D721Med (cell line): ENCODE measurements at regions not wholly inside any gene's neighbourhood (a gene's known extent, or its start where the extent isn't known, plus 50 kb on each side); places are given as distances from the start of the nearest gene placed in this dataset.
"Not testable (repeated sequence)": the region's sequence is repeated elsewhere in the genome, so short reads cannot be mapped to it uniquely, and the experiment has no call there.

ENCODE experiments used
- DNase-seq: peaks from one replicate; pipeline ENCODE4 v3.0.0; 2011; ENCODE audit warnings: low spot score; ENCODE audit not compliant: insufficient read length
- FAIRE-seq: peaks from 2 replicates; lab custom pipeline; 2011; peaks lifted over from hg19 to GRCh38; lab: Jason Lieb, UNC
- TF ChIP-seq, protein P1 (sequence below): IDR thresholded peaks from 2 replicates; pipeline ENCODE4 v1.5.1; 2012; ENCODE audit warnings: mild to moderate bottlenecking, control low read depth; ENCODE audit not compliant: insufficient read depth; ENCODE audit errors: missing control alignments

- DNase-seq (no peak), FAIRE-seq (no peak)
- TF ChIP-seq, protein P1, sequence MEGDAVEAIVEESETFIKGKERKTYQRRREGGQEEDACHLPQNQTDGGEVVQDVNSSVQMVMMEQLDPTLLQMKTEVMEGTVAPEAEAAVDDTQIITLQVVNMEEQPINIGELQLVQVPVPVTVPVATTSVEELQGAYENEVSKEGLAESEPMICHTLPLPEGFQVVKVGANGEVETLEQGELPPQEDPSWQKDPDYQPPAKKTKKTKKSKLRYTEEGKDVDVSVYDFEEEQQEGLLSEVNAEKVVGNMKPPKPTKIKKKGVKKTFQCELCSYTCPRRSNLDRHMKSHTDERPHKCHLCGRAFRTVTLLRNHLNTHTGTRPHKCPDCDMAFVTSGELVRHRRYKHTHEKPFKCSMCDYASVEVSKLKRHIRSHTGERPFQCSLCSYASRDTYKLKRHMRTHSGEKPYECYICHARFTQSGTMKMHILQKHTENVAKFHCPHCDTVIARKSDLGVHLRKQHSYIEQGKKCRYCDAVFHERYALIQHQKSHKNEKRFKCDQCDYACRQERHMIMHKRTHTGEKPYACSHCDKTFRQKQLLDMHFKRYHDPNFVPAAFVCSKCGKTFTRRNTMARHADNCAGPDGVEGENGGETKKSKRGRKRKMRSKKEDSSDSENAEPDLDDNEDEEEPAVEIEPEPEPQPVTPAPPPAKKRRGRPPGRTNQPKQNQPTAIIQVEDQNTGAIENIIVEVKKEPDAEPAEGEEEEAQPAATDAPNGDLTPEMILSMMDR: no peak
Observed at GRCh38 chr13:87169337-87169736, 501.8 kb upstream of the SLITRK5 start.

GRCh38 chr13:87172166-87172835 lies 498.9 kb upstream of the SLITRK5 start:
- peak; percentile 80 for FAIRE-seq
- peak; percentile 19 for DNase-seq

GRCh38 chr13:87185138-87185537 lies 486.0 kb upstream of the SLITRK5 start:
- not testable (repeated sequence) for FAIRE-seq, DNase-seq

More at GRCh38 chr13:87172166-87172835, 498.9 kb upstream of the SLITRK5 start:
- TF ChIP-seq, protein P1: no peak

DNA sequence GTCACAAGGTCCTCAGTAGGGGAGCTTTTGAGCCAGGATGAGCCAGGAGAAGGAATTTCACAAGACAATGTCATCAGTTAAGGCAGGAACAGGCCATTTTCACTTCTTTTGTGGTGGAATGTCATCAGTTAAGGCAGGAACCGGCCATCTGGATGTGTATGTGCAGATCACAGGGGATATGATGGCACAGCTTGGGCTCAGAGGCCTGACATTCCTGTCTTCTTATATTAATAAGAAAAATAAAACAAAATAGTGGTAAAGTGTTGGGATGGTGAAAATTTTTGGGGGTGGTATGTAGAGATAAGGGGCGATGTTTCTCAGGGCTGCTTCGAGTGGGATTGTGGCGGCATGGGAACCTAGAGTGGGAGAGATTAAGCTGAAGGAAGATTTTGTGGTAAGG lies 484.5 kb upstream of the SLITRK5 start:
- not testable (repeated sequence) for DNase-seq, FAIRE-seq

DNA sequence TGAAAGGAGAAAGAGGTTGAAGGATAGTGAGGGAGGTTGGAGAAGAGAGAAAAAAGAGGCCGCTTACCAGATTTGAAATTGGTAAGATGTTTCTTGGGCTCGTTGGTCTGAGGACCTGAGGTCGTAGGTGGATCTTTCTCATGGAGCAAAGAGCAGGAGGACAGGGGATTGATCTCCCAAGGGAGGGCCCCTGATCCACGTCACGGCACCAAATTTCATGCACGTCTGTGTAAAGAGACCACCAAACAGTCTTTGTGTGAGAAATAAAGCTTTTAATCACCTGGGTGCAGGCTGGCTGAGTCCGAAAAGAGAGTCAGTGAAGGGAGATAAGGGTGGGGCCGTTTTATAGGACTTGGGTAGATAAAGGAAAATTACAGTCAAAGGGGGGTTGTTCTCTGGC lies 479.7 kb upstream of the SLITRK5 start:
- DNase-seq, FAIRE-seq: not testable (repeated sequence)

DNA sequence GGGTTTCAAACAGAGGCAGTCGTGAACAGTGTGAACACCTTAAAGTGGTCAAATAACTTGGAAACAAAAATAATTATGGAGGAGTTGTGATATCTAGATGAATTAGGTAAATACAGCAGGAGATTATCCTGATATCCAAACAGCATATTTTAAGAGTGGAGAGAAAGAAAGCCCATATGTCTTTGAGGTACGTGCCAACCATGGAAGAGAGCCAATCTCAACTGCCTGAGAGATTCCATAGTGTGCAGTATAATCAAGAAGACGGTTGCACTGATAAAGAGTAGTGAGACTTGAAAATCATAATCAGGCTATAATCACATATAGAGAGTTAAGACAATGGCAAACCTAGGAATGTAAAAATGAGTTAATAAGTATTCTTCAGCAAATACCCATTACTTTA lies 472.8 kb upstream of the SLITRK5 start:
- TF ChIP-seq, protein P1: no peak
- FAIRE-seq (peak; percentile 51), DNase-seq (no peak)

- DNase-seq: no peak
- no peak for FAIRE-seq
- TF ChIP-seq, protein P1: no peak
Observed at GRCh38 chr13:87206708-87207107, 464.5 kb upstream of the SLITRK5 start.

DNA sequence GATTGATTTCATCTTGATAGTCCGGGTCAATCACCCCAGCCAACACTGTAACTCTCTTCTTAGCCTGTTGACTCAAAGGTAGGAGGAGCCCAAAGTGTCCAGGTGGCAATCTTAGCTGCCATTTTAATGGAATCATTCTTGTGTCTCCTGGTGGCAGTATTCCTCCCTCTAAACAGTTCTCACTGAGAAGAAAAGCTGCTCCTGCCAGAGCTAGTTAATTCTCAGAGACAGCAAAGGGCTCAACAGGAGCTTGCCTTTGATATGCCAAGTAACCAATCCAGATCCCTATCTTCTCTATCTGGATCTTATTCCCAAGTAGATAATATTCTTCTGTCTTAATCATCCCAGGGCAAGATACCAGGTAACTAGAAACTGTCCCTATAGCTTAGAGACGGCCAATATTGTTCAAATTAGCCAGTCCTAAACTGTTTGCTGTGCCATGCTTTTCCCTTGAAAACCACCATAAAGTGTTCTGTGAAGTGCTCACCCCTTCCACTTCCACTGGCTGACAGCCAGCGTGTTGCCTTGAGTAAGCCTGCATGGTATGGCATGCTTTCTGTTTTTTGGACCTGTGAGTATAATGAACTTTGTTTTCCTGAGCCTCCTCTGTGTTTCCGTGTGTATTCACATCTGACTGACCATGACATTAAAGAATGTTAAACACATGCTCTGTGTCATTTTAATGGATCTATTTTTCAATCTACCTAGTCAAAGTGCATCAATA lies 463.7 kb upstream of the SLITRK5 start:
- no peak for DNase-seq
- TF ChIP-seq, protein P1: no peak
- FAIRE-seq: no peak
